Neural cell (in vitro differentiated cells): ENCODE measurements at regions not wholly inside any gene's neighbourhood (a gene's known extent, or its start where the extent isn't known, plus 50 kb on each side); places are given as distances from the start of the nearest gene placed in this dataset.

Experiments used
- H2AFZ ChIP-seq: fragments of 200-600, 300-800 bp; sonication (generic), shearing (Covaris generic); 2 replicates; pipeline ENCODE4 v1.6.0; 2014; ENCODE audit warnings: low read depth, mild to moderate bottlenecking, antibody characterized with exemption, low read length, moderate library complexity
- H3F3A ChIP-seq: fragments of 200-600 bp; shearing (Covaris generic); 2 replicates; pipeline ENCODE4 v1.6.1; 2016; ENCODE audit warnings: mild to moderate bottlenecking, moderate library complexity, mixed read lengths, antibody characterized with exemption, low read length; ENCODE audit not compliant: insufficient read depth, poor library complexity, severe bottlenecking
- H3K27ac ChIP-seq: fragments of 200-600, 300-800 bp; sonication (generic), shearing (Covaris generic); 2 replicates; pipeline ENCODE4 v1.5.1; 2014; ENCODE audit warnings: mild to moderate bottlenecking, low read length, moderate library complexity
- H3K27me3 ChIP-seq: fragments of 300-800, 200-600 bp; sonication (generic), shearing (Covaris generic); 2 replicates; pipeline ENCODE4 v1.6.0; 2014; ENCODE audit warnings: mild to moderate bottlenecking, low read depth, low read length, moderate library complexity; ENCODE audit not compliant: insufficient read depth
- H3K36me3 ChIP-seq: fragments of 300-800, 200-600 bp; sonication (generic), shearing (Covaris generic); 2 replicates; pipeline ENCODE4 v1.5.1; 2014; ENCODE audit warnings: mild to moderate bottlenecking, antibody characterized with exemption, low read length, moderate library complexity; ENCODE audit not compliant: insufficient read depth
- H3K4me2 ChIP-seq: fragments of 300-800, 200-600 bp; sonication (generic), shearing (Covaris generic); 2 replicates; pipeline ENCODE4 v1.6.0; 2014; ENCODE audit warnings: mild to moderate bottlenecking, low read length
- H3K4me3 ChIP-seq: fragments of 300-800, 200-600 bp; sonication (generic), shearing (Covaris generic); 2 replicates; pipeline ENCODE4 v1.5.1; 2014; ENCODE audit warnings: mild to moderate bottlenecking, low read length, moderate library complexity
- H3K79me2 ChIP-seq: fragments of 200-600 bp; shearing (Covaris generic); replicated peaks from 2 replicates; pipeline ENCODE4 v1.6.0; 2014; ENCODE audit warnings: mild to moderate bottlenecking, low read length, moderate library complexity; ENCODE audit not compliant: insufficient read depth
- H3K9ac ChIP-seq: fragments of 300-800, 200-600 bp; sonication (generic), shearing (Covaris generic); 2 replicates; pipeline ENCODE4 v1.6.1; 2016; ENCODE audit warnings: mild to moderate bottlenecking, low read length, mixed read lengths
- H3K9me2 ChIP-seq: fragments of 200-600 bp; shearing (Covaris generic); 2 replicates; pipeline ENCODE4 v1.6.1; 2016; ENCODE audit warnings: mild to moderate bottlenecking, low read length, mixed read lengths; ENCODE audit not compliant: insufficient read depth
- H3K9me3 ChIP-seq: fragments of 200-600, 300-800 bp; sonication (generic), shearing (Covaris generic); 2 replicates; pipeline ENCODE4 v1.6.1; 2016; ENCODE audit warnings: mild to moderate bottlenecking, mixed run types, low read length, moderate library complexity, mixed read lengths
- H4K20me1 ChIP-seq: fragments of 200-600 bp; shearing (Covaris generic); 2 replicates; pipeline ENCODE4 v1.6.1; 2016; ENCODE audit warnings: mild to moderate bottlenecking, mixed run types; ENCODE audit not compliant: insufficient read depth
- MXI1 ChIP-seq: fragments of 450-650 bp; conservative IDR thresholded peaks from 2 replicates; pipeline ENCODE4 v1.6.1; 2014; ENCODE audit warnings: antibody characterized with exemption, mild to moderate bottlenecking; ENCODE audit not compliant: poor library complexity, severe bottlenecking
- POLR2AphosphoS5 ChIP-seq: IDR thresholded peaks from 2 replicates; pipeline ENCODE4 v1.6.1; 2012
- RAD21 ChIP-seq: fragments of 450-650 bp; conservative IDR thresholded peaks from 2 replicates; pipeline ENCODE4 v1.6.1; 2014; ENCODE audit warnings: antibody characterized with exemption, mild to moderate bottlenecking, moderate library complexity
- SMC3 ChIP-seq: fragments of 450-650 bp; conservative IDR thresholded peaks from 2 replicates; pipeline ENCODE4 v1.6.1; 2014; ENCODE audit warnings: antibody characterized with exemption, mild to moderate bottlenecking, moderate library complexity; ENCODE audit not compliant: poor library complexity
- TAF1 ChIP-seq: IDR thresholded peaks from 2 replicates; pipeline ENCODE4 v1.6.1; 2012; ENCODE audit warnings: low read depth
- TF ChIP-seq, protein P1 (sequence below): IDR thresholded peaks from 2 replicates; pipeline ENCODE4 v1.6.1; 2012; ENCODE audit warnings: borderline replicate concordance
- TF ChIP-seq, protein P2 (sequence below): fragments of 450-650 bp; IDR thresholded peaks from 2 replicates; pipeline ENCODE4 v1.5.1; 2014; ENCODE audit warnings: antibody characterized with exemption, mild to moderate bottlenecking, moderate library complexity; ENCODE audit not compliant: poor library complexity, severe bottlenecking

DNA sequence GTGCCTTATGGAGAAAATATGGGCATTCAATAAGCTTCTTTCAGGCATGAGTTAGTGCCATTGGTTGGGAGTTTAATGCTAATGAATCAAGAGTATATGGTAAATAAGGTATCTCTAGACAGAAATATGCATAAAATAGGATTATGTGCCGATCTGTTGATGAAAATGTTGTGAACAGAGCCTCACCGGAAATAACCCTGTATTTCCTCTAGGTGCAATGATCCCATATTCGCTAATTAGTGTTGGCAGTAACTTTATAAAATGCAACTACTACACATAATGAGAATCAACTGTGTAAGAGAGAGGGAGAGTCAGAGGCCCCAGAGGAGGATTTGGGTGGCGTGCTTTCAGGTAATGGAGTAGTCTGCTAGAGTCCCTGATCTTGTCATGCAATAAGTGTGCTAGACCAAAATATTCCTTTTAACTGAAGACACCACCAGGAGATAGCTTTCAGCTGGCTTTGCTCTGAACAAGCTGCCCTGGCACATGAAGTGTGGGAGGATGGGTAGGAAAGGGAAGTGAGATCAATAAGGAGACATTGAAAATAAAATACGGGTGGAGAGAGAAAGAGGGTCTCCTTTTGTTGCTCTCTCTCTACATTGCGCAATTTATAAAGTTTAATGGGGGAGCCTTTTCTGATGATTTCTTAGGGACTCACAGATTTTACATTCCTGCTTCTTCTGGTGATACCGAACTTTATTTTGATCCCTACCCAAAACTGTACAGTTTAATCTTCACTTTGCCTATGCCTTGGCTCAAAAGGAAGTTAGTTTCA lies 68.6 kb upstream of the PLXNC1 start:
- H3K27ac ChIP-seq, result no peak overlapping the region
- H3K27me3 ChIP-seq, result no peaks in the 10 kb centered on the region
- H3K9me3 ChIP-seq, result no peaks in the 10 kb centered on the region
- no peak overlapping the region for H3K4me3 ChIP-seq
- no peaks in the 10 kb centered on the region for H3K79me2 ChIP-seq
- H3K4me2 ChIP-seq, result no peak overlapping the region
- H3F3A ChIP-seq, result no peaks in the 10 kb centered on the region
- no peaks in the 10 kb centered on the region for H3K9me2 ChIP-seq
- H3K9ac ChIP-seq, result no peak overlapping the region
- no peak overlapping the region for H2AFZ ChIP-seq
- no peak for TF ChIP-seq RAD21
- TF ChIP-seq, protein P1, sequence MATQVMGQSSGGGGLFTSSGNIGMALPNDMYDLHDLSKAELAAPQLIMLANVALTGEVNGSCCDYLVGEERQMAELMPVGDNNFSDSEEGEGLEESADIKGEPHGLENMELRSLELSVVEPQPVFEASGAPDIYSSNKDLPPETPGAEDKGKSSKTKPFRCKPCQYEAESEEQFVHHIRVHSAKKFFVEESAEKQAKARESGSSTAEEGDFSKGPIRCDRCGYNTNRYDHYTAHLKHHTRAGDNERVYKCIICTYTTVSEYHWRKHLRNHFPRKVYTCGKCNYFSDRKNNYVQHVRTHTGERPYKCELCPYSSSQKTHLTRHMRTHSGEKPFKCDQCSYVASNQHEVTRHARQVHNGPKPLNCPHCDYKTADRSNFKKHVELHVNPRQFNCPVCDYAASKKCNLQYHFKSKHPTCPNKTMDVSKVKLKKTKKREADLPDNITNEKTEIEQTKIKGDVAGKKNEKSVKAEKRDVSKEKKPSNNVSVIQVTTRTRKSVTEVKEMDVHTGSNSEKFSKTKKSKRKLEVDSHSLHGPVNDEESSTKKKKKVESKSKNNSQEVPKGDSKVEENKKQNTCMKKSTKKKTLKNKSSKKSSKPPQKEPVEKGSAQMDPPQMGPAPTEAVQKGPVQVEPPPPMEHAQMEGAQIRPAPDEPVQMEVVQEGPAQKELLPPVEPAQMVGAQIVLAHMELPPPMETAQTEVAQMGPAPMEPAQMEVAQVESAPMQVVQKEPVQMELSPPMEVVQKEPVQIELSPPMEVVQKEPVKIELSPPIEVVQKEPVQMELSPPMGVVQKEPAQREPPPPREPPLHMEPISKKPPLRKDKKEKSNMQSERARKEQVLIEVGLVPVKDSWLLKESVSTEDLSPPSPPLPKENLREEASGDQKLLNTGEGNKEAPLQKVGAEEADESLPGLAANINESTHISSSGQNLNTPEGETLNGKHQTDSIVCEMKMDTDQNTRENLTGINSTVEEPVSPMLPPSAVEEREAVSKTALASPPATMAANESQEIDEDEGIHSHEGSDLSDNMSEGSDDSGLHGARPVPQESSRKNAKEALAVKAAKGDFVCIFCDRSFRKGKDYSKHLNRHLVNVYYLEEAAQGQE, result no peak
- TF ChIP-seq SMC3, result no peak
- TF ChIP-seq POLR2AphosphoS5, result no peak
- no peaks in the 10 kb centered on the region for H3K36me3 ChIP-seq
- H4K20me1 ChIP-seq, result no peaks in the 10 kb centered on the region

DNA sequence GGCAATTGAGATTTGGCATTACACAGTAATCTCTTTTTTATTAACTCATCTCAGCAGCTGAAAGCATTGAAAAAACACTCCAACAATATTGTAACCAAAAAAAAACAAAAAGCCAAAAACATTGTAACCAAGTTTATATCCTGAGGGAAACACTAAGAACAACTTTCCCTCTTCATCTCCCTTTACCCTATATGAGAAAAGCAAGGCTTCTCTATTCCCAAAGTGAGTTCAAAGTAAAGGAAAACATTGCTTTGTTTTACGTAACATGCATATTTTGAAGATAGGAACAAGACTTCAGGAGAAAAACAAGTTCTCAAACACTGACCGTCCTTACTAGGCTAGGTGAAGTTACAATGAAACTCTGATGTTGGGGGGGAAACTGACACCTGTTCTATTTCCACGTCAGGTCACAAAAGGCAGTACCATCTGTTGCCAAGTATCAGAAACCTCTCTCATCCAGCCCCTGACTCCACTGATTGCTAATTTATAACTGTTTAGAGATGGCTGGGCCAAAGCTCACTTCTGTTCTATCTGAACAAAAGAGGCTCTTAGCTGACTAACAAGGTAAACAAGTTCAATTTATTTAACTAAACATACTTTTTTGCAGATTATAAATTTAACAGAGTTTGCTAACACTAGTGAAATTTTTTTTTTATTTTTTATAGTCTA lies 67.9 kb upstream of the PLXNC1 start:
- H3K4me2 ChIP-seq, result no peak overlapping the region
- H3K79me2 ChIP-seq, result no peaks in the 10 kb centered on the region

DNA sequence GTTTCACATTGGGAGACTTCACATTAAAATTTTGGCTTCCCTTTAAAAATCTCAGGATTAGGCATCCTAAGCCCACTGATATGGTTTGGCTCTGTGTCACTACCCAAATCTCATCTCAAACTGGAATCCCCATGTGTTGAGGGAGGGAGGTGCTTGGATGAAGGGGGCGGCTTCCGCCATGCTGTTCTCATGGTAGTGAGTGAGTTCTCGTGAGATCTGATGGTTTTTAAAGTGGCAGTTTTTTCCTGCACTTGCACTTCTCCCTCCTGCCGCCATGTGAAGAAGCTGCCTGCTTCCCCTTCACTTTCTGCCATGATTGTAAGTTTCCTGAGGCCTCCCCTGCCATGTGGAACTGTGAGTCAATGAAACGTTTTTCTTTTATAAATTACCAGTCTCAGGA lies 65.7 kb upstream of the PLXNC1 start:
- no peaks in the 10 kb centered on the region for H4K20me1 ChIP-seq
- H2AFZ ChIP-seq, result no peak overlapping the region
- no peaks in the 10 kb centered on the region for H3K36me3 ChIP-seq
- TF ChIP-seq, protein P1, result no peak
- no peak for TF ChIP-seq TAF1
- TF ChIP-seq, protein P2, sequence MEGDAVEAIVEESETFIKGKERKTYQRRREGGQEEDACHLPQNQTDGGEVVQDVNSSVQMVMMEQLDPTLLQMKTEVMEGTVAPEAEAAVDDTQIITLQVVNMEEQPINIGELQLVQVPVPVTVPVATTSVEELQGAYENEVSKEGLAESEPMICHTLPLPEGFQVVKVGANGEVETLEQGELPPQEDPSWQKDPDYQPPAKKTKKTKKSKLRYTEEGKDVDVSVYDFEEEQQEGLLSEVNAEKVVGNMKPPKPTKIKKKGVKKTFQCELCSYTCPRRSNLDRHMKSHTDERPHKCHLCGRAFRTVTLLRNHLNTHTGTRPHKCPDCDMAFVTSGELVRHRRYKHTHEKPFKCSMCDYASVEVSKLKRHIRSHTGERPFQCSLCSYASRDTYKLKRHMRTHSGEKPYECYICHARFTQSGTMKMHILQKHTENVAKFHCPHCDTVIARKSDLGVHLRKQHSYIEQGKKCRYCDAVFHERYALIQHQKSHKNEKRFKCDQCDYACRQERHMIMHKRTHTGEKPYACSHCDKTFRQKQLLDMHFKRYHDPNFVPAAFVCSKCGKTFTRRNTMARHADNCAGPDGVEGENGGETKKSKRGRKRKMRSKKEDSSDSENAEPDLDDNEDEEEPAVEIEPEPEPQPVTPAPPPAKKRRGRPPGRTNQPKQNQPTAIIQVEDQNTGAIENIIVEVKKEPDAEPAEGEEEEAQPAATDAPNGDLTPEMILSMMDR, result no peak
- no peaks in the 10 kb centered on the region for H3F3A ChIP-seq
- no peak overlapping the region for H3K27ac ChIP-seq
- no peaks in the 10 kb centered on the region for H3K9me2 ChIP-seq
- no peaks in the 10 kb centered on the region for H3K27me3 ChIP-seq
- no peaks in the 10 kb centered on the region for H3K9me3 ChIP-seq
- H3K4me3 ChIP-seq, result no peak overlapping the region
- no peaks in the 10 kb centered on the region for H3K79me2 ChIP-seq
- no peak overlapping the region for H3K9ac ChIP-seq
- no peak overlapping the region for H3K4me2 ChIP-seq

More for the DNA sequence above, 67.9 kb upstream of the PLXNC1 start:
- Histone ChIP-seq H3K36me3 (no peaks in the 10 kb centered on the region), H3K27me3 (no peaks in the 10 kb centered on the region), H2AFZ (no peak overlapping the region), H3K9ac (no peak overlapping the region), H4K20me1 (no peaks in the 10 kb centered on the region), H3K4me3 (no peak overlapping the region), H3K9me3 (no peaks in the 10 kb centered on the region), H3F3A (no peaks in the 10 kb centered on the region), H3K27ac (no peak overlapping the region), H3K9me2 (no peaks in the 10 kb centered on the region)
- no peak for TF ChIP-seq SMC3
- TF ChIP-seq MXI1, result no peak
